DMS153 treated with DMSO at 0.1 percent for 48 hours (cell line): ENCODE measurements at regions not wholly inside any gene's neighbourhood (a gene's known extent, or its start where the extent isn't known, plus 50 kb on each side); places are given as distances from the start of the nearest gene placed in this dataset.

Experiments used
- DNase-seq: peaks from one replicate; lab custom pipeline; 2025; ENCODE audit not compliant: unreplicated experiment; lab: John Stamatoyannopoulos, UW

DNA sequence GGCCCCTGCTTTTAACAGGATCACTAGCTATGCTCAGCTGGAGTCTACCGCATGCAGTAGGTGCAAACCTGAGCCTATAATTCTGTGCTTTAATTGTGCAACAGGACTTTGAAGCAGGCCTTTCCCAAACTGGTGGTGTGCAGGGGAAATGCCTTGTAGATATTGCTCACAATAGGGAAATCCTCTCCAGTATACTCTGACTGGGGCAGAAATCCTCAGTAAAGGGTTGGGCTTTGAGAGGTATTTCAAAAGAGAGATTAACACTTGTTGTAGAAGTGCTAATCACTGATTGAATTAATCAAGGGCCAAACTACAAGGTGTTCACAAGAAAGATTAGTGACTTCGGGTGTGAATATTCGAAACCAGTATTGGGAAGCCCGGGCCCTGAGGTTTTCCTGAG, 58.5 kb upstream of the EXOC6 start:
- no peak for DNase-seq

GRCh38 chr10:92790440-92790839, 57.9 kb upstream of the EXOC6 start:
- DNase-seq, result no peak

DNA sequence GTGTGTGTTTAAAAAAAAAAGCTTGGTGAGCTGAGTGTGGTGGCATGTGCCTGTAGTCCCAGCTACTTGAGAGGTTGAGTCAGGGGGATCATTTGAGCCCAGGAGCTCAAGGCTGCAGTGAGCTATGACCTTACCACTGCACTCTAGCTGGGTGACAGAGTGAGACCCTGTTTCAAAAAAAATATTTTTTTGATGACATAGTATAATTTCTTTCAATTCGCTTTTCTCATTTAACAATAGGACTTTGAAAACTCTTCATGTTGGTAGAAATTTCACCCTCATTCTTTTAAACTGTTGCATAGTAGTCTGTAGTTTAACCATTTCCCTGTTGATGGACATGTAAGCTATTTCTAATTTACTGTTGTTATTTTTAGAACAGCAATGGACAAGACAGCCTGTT, 55.7 kb upstream of the EXOC6 start:
- DNase-seq, result no peak
